ENCODE measurements at regions not wholly inside any gene's neighbourhood (a gene's known extent, or its start where the extent isn't known, plus 50 kb on each side); places are given as distances from the start of the nearest gene placed in this dataset.

DNA sequence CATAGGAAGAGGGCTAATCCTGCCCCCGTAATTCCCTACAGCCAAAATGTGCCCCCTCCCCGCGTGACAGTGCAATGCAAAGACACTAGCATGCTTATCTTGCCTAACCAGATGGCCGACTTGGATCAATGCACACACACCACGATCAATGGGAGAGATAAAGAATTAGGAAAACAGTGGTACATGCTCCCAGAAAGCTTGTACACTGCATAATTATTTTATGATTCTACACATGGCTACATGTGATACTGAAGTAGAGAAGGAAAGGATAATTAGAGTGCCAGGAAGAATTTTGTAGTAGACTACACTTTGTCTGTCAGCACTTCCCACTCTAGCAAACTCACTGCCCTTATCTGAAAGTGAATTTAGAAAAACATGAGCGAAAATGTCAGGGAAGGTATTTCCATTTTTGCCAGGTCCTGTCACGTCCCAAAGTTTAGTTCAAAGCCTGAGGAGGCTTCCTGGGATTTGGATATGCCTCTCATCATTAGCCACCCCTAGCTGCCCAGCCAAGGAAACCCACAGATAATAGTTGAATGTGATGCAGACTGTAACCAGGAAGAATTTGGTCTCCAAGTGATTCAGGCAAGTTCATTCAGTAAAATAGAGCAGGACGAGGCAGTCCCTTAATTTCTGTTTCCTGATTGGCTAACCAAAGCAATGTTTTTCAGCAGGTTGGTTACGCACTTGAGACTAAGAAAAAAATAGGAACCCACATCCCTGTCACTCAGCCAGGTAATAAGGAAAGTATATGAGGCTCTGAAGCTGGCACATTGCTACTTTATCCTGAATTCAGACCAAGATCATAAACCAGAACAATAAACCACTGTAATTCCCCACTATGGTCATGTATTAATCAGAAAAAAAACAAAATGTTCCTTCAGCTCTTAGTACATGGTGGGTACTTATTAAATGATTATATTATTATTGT lies 199.6 kb upstream of the OTX2 start (continued):
- peak; percentile 81 to 85 for TF ChIP-seq MAZ (CRISPR knock-in tag; conservative IDR thresholded peaks at IDR 0.05 in 1 of 2, IDR thresholded peaks at IDR 0.05 in 1 of 2)
- TF ChIP-seq POLR2AphosphoS5 (IDR thresholded peaks at IDR 0.05; ENCODE audit: control insufficient read depth, insufficient read depth, low read depth, low read length), result peak; percentile 77; the same call in 1 of the 2 replicates
- TF ChIP-seq, protein P1, sequence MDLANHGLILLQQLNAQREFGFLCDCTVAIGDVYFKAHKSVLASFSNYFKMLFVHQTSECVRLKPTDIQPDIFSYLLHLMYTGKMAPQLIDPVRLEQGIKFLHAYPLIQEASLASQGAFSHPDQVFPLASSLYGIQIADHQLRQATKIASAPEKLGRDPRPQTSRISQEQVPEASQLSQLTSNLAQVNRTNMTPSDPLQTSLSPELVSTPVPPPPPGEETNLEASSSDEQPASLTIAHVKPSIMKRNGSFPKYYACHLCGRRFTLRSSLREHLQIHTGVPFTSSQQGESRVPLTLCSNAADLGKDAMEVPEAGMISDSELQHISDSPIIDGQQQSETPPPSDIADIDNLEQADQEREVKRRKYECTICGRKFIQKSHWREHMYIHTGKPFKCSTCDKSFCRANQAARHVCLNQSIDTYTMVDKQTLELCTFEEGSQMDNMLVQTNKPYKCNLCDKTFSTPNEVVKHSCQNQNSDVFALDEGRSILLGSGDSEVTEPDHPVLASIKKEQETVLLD (IDR thresholded peaks at IDR 0.05), result peak; percentile 81
- peak; percentile 96 for TF ChIP-seq LEF1 (IDR thresholded peaks at IDR 0.05)
- TF ChIP-seq JUND (IDR thresholded peaks at IDR 0.05; ENCODE audit: borderline replicate concordance, low read depth, low read length), result peak; percentile 57
- no peak; the same call in 2 of the 3 replicates for TF ChIP-seq JUND (tag; IDR thresholded peaks at IDR 0.05; ENCODE audit: borderline replicate concordance, low read depth, low read length)
- peak; percentile 71; the same call in 1 of the 2 replicates for TF ChIP-seq GATAD2B (IDR thresholded peaks at IDR 0.05; ENCODE audit: borderline replicate concordance)
- peak; percentile 98 for TF ChIP-seq SMARCA4 (IDR thresholded peaks at IDR 0.05)
- TF ChIP-seq BHLHE40 (IDR thresholded peaks at IDR 0.05; ENCODE audit: low read length), result peak; percentile 86
- peak; percentile 45 to 71; a peak in 2 of 4 replicates for TF ChIP-seq TRIM24 (IDR thresholded peaks at IDR 0.05)
- TF ChIP-seq, protein P2, sequence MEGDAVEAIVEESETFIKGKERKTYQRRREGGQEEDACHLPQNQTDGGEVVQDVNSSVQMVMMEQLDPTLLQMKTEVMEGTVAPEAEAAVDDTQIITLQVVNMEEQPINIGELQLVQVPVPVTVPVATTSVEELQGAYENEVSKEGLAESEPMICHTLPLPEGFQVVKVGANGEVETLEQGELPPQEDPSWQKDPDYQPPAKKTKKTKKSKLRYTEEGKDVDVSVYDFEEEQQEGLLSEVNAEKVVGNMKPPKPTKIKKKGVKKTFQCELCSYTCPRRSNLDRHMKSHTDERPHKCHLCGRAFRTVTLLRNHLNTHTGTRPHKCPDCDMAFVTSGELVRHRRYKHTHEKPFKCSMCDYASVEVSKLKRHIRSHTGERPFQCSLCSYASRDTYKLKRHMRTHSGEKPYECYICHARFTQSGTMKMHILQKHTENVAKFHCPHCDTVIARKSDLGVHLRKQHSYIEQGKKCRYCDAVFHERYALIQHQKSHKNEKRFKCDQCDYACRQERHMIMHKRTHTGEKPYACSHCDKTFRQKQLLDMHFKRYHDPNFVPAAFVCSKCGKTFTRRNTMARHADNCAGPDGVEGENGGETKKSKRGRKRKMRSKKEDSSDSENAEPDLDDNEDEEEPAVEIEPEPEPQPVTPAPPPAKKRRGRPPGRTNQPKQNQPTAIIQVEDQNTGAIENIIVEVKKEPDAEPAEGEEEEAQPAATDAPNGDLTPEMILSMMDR (IDR thresholded peaks at IDR 0.05 in 2 of 3, conservative IDR thresholded peaks at IDR 0.05 in 1 of 3; ENCODE audit: insufficient read depth in 2 of 3, low read depth in 1 of 3, low read length in 3 of 3), result peak in 1 of 3 experiments; percentile 6; a peak in 1 of 6 replicates
- peak; percentile 83 for TF ChIP-seq CREM (IDR thresholded peaks at IDR 0.05; ENCODE audit: low read depth)
- no peak for TF ChIP-seq RBM25 (IDR thresholded peaks at IDR 0.05; ENCODE audit: low read depth, low read length, severe bottlenecking)
- TF ChIP-seq, protein P3, sequence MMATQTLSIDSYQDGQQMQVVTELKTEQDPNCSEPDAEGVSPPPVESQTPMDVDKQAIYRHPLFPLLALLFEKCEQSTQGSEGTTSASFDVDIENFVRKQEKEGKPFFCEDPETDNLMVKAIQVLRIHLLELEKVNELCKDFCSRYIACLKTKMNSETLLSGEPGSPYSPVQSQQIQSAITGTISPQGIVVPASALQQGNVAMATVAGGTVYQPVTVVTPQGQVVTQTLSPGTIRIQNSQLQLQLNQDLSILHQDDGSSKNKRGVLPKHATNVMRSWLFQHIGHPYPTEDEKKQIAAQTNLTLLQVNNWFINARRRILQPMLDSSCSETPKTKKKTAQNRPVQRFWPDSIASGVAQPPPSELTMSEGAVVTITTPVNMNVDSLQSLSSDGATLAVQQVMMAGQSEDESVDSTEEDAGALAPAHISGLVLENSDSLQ (IDR thresholded peaks at IDR 0.05), result peak; percentile 89
- no peak for TF ChIP-seq ZZZ3 (IDR thresholded peaks at IDR 0.05)
- TF ChIP-seq TARDBP (IDR thresholded peaks at IDR 0.05), result 0 out of 2 replicates have a peak, but pooled peaks have one; percentile 40
- TF ChIP-seq ARNT (IDR thresholded peaks at IDR 0.05), result peak in 1 of 2 experiments; percentile 82; a peak in 2 of 4 replicates
- TF ChIP-seq RBFOX2 (IDR thresholded peaks at IDR 0.05; ENCODE audit: low read depth, low read length), result peak; percentile 44; the same call in 1 of the 2 replicates
- no peak for TF ChIP-seq MEF2A (IDR thresholded peaks at IDR 0.05; ENCODE audit: control insufficient read depth, low read depth, low read length)
- no peak for TF ChIP-seq MTF1 (CRISPR knock-in tag; IDR thresholded peaks at IDR 0.05; ENCODE audit: borderline replicate concordance)
- TF ChIP-seq, protein P4, sequence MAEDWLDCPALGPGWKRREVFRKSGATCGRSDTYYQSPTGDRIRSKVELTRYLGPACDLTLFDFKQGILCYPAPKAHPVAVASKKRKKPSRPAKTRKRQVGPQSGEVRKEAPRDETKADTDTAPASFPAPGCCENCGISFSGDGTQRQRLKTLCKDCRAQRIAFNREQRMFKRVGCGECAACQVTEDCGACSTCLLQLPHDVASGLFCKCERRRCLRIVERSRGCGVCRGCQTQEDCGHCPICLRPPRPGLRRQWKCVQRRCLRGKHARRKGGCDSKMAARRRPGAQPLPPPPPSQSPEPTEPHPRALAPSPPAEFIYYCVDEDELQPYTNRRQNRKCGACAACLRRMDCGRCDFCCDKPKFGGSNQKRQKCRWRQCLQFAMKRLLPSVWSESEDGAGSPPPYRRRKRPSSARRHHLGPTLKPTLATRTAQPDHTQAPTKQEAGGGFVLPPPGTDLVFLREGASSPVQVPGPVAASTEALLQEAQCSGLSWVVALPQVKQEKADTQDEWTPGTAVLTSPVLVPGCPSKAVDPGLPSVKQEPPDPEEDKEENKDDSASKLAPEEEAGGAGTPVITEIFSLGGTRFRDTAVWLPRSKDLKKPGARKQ (CRISPR knock-in tag; IDR thresholded peaks at IDR 0.05), result no peak
- TF ChIP-seq CBX1 (IDR thresholded peaks at IDR 0.05; ENCODE audit: low read depth), result no peak

Data from K562 (cell line).